K562 (cell line): ENCODE measurements at regions not wholly inside any gene's neighbourhood (a gene's known extent, or its start where the extent isn't known, plus 50 kb on each side); places are given as distances from the start of the nearest gene placed in this dataset.

Experiments used
- ATAC-seq: fragments of 200-7000 bp; cut with Tn5 transposase; 3 replicates; pipeline ENCODE4 v1.9.1; 2020; ENCODE audit warnings: moderate library complexity
- BruUV-seq: library from RNA; stranded (reverse); fragments of 400-500 nt; replicated peaks from 2 replicates; lab custom pipeline; 2021; lab: Mats Ljungman, UMichigan
- CTCF ChIA-PET: fragments of 300-600 bp; formaldehyde crosslinking; extraction: SDS; loops from one replicate; lab custom pipeline; 2021; ENCODE audit warnings: low intra/inter-chr PET ratio; lab: Yijun Ruan, JAX
- POLR2A ChIA-PET: fragments of 300-600, 350-650 bp; sonication (Branson Sonifier 250); formaldehyde crosslinking; extraction: SDS; loops from one replicate; lab custom pipeline; 2021; ENCODE audit warnings: antibody characterized with exemption, inconsistent platforms; lab: Yijun Ruan, JAX
- DNase-seq, 4 experiments: peaks; one replicate each; pipeline versions ENCODE4 v3.0.0 to v3.0.0-alpha.2; 2011 to 2018; ENCODE audit warnings: low spot score in 3 of 4, mixed read lengths in 3 of 4; ENCODE audit errors: extremely low read depth in 1 of 4
- FAIRE-seq: peaks from 2 replicates; lab custom pipeline; 2011; peaks lifted over from hg19 to GRCh38; lab: Jason Lieb, UNC
- H2AFZ ChIP-seq: 2 replicates; pipeline ENCODE4 v1.6.0; 2011; ENCODE audit warnings: low read depth, low read length, control low read depth, inconsistent platforms
- H3K27ac ChIP-seq: fragments of 200-600 bp; 3 replicates; pipeline ENCODE4 v1.8.0; 2011; ENCODE audit warnings: low read depth, mild to moderate bottlenecking, control low read depth, inconsistent platforms, low read length, moderate library complexity, mixed read lengths; ENCODE audit errors: extremely low read depth
- H3K27me3 ChIP-seq, 2 experiments: fragments of 300-600 bp in 1 of 2; 2 replicates in 1 of 2; 3 replicates in 1 of 2; pipeline versions ENCODE4 v1.6.0 to v1.8.0; 2011; ENCODE audit warnings: inconsistent platforms in 2 of 2, low read length in 2 of 2, mild to moderate bottlenecking in 1 of 2, mixed read lengths in 1 of 2, moderate library complexity in 1 of 2; ENCODE audit not compliant: control insufficient read depth in 2 of 2, insufficient read depth in 2 of 2
- H3K36me3 ChIP-seq: fragments of 300-600 bp; 3 replicates; pipeline ENCODE4 v1.8.0; 2011; ENCODE audit warnings: mild to moderate bottlenecking, low read length, inconsistent platforms; ENCODE audit not compliant: control insufficient read depth, insufficient read depth
- H3K4me1 ChIP-seq, 2 experiments: fragments of 200-600 bp in 1 of 2; replicated peaks in 1 of 2; 2 replicates in 1 of 2; 3 replicates in 1 of 2; pipeline versions ENCODE4 v1.5.1 to v1.8.0; 2011; ENCODE audit warnings: inconsistent platforms in 2 of 2, low read length in 2 of 2, mild to moderate bottlenecking in 1 of 2, mixed read lengths in 1 of 2, moderate library complexity in 1 of 2; ENCODE audit not compliant: control insufficient read depth in 2 of 2, insufficient read depth in 2 of 2
- H3K4me2 ChIP-seq: 2 replicates; pipeline ENCODE4 v1.6.1; 2011; ENCODE audit warnings: low read length, control low read depth, inconsistent platforms, mixed read lengths; ENCODE audit not compliant: insufficient read depth
- H3K4me3 ChIP-seq: fragments of 200-600 bp; sonication (generic), shearing (Covaris generic); 2 replicates; pipeline ENCODE4 v1.5.1; 2016; ENCODE audit warnings: control low read depth, inconsistent platforms
- H3K79me2 ChIP-seq: fragments of 200-600 bp; 3 replicates; pipeline ENCODE4 v1.8.0; 2011; ENCODE audit warnings: low read length, inconsistent platforms; ENCODE audit not compliant: control insufficient read depth, insufficient read depth
- H3K9ac ChIP-seq, 2 experiments: 2 replicates each; pipeline versions ENCODE4 v1.6.0 to v1.6.1; 2011; ENCODE audit warnings: low read depth in 2 of 2, low read length in 2 of 2, control low read depth in 1 of 2, inconsistent platforms in 1 of 2, mild to moderate bottlenecking in 1 of 2, mixed read lengths in 1 of 2; ENCODE audit not compliant: insufficient read depth in 1 of 2
- H3K9me1 ChIP-seq: one replicate; pipeline ENCODE4 v1.6.0; 2011; ENCODE audit warnings: inconsistent platforms, mild to moderate bottlenecking, low read length, moderate library complexity; ENCODE audit not compliant: control insufficient read depth, insufficient read depth
- H3K9me3 ChIP-seq: replicated peaks from 2 replicates; pipeline ENCODE4 v1.5.1; 2011; ENCODE audit warnings: low read depth, low read length, inconsistent platforms; ENCODE audit not compliant: control insufficient read depth, insufficient read depth
- H4K20me1 ChIP-seq: replicated peaks from 2 replicates; pipeline ENCODE4 v1.6.1; 2011; ENCODE audit warnings: low read length, inconsistent platforms, mixed read lengths; ENCODE audit not compliant: control insufficient read depth, insufficient read depth
- FIP1L1 ChIP-seq: fragments of 200-400 bp; formaldehyde crosslinking; IDR thresholded peaks from 2 replicates; pipeline ENCODE4 v1.6.1; 2018; ENCODE audit warnings: mild to moderate bottlenecking, low read depth, low read length; ENCODE audit not compliant: poor library complexity, severe bottlenecking
- NR0B1 ChIP-seq: fragments of 450-650 bp; IDR thresholded peaks from one replicate; pipeline ENCODE4 v1.6.1; 2018; ENCODE audit warnings: mild to moderate bottlenecking, moderate library complexity; ENCODE audit not compliant: partially characterized antibody
- REST ChIP-seq, 2 experiments: fragments of 450-650 bp; formaldehyde crosslinking in 1 of 2; IDR thresholded peaks; 2 replicates each; pipeline versions ENCODE4 v1.4.0 to v1.6.1; 2014 to 2020; ENCODE audit warnings: mild to moderate bottlenecking in 2 of 2, borderline replicate concordance in 1 of 2, low read depth in 1 of 2
- SRSF3 ChIP-seq: fragments of 200-400 bp; formaldehyde crosslinking; IDR thresholded peaks from 2 replicates; pipeline ENCODE4 v1.6.1; 2016; ENCODE audit warnings: mild to moderate bottlenecking, low read length, moderate library complexity; ENCODE audit not compliant: insufficient read depth
- ZBTB26 ChIP-seq: fragments of 450-650 bp; formaldehyde crosslinking; IDR thresholded peaks from 2 replicates; pipeline ENCODE4 v1.4.0; 2022; ENCODE audit warnings: missing genetic modification characterization
- ZFX ChIP-seq: sonication (generic); formaldehyde crosslinking; IDR thresholded peaks from 2 replicates; pipeline ENCODE4 v1.8.0; 2022; ENCODE audit warnings: mild to moderate bottlenecking, missing genetic modification reagents, moderate library complexity
- ZNF232 ChIP-seq: sonication (generic); formaldehyde crosslinking; IDR thresholded peaks from 2 replicates; pipeline ENCODE4 v1.8.0; 2022; ENCODE audit warnings: mild to moderate bottlenecking, missing genetic modification reagents
- WGBS: fragments of 100-300 bp; shearing (Covaris generic); methylation state at CpG from one replicate; pipeline ENCODE4 v1.1.6; 2016; ENCODE audit warnings: low coverage, mixed read lengths; ENCODE audit not compliant: insufficient coverage; ENCODE audit errors: missing lambda C conversion rate; 5-methylcytosine and 5-hydroxymethylcytosine counted together
- in situ Hi-C: fragments of 300-500 bp; cut with MboI; formaldehyde crosslinking; loops from 4 replicates; pipeline ENCODE4 v1.15.0; 2018; ENCODE audit warnings: inconsistent platforms, mixed read lengths
- intact Hi-C: fragments of 100-400 bp; cut with micrococcal nuclease; formaldehyde crosslinking; loops from 2 replicates; pipeline ENCODE4 v1.14.2; 2022
- TF ChIP-seq, protein P1 (sequence below), 2 experiments: fragments of 200-800 bp in 1 of 2; sonication (Bioruptor generic) in 1 of 2; sonication (generic) in 1 of 2; formaldehyde crosslinking in 1 of 2; IDR thresholded peaks in 1 of 2; conservative IDR thresholded peaks in 1 of 2; 2 replicates each; pipeline versions ENCODE4 v1.5.0 to v1.6.1; 2016 to 2020; ENCODE audit warnings: missing compliant biosample characterization in 1 of 2, missing genetic modification characterization in 1 of 2, missing genetic modification reagents in 1 of 2

- H3K27me3 ChIP-seq = peaks cover 0 to 11% of the 10 kb centered on the region in 2 experiments; a peak in 3 of 5 replicates
- POLR2A ChIA-PET = interaction anchor here (0.8 to 1.4 kb wide), 2 partner anchors 9 to 10 kb away, joined by 4 read pairs; no protein-coding TSS in a partner anchor
- H3K4me2 ChIP-seq = no peak overlapping the region
- BruUV-seq = no TSS peak
- CTCF ChIA-PET = interaction anchor here (0.6 kb wide), 1 partner anchor 277 kb away, joined by 3 read pairs; no protein-coding TSS in a partner anchor
- WGBS = 22% methylated on average over 2 of the region's 2 CpGs
- no peaks in the 10 kb centered on the region for H3K36me3 ChIP-seq
- no peak overlapping the region for H3K27ac ChIP-seq
- no peaks in the 10 kb centered on the region for H3K79me2 ChIP-seq
- ATAC-seq = peak; percentile 71; the same call in 2 of the 3 replicates
- intact Hi-C loops (loop anchor here (2.0 to 10.0 kb wide), 3 partner anchors 41 to 333 kb away; no protein-coding TSS in a partner anchor), in situ Hi-C loops (no loop called here)
- H3K4me3 ChIP-seq = no peak overlapping the region
- H4K20me1 ChIP-seq = no peaks in the 10 kb centered on the region
- H2AFZ ChIP-seq = peak overlapping the region; percentile 72
- no peak overlapping the region for H3K9ac ChIP-seq
- H3K9me1 ChIP-seq = no peaks in the 10 kb centered on the region
- H3K4me1 ChIP-seq = peaks cover 0 to 9% of the 10 kb centered on the region in 2 experiments; a peak in 4 of 5 replicates
- no peaks in the 10 kb centered on the region for H3K9me3 ChIP-seq
- FAIRE-seq = no peak
- no peak for DNase-seq
- TF ChIP-seq FIP1L1 (no peak), ZFX (no peak), NR0B1 (no peak), SRSF3 (no peak), REST (IDR thresholded peaks at IDR 0.05; ENCODE audit: borderline replicate concordance) (peak; percentile 6; the same call in 1 of the 2 replicates), REST (CRISPR knock-in tag; IDR thresholded peaks at IDR 0.05; ENCODE audit: low read depth) (no peak), ZBTB26 (CRISPR knock-in tag) (no peak), ZNF232 (CRISPR knock-in tag) (no peak)
- TF ChIP-seq, protein P1, sequence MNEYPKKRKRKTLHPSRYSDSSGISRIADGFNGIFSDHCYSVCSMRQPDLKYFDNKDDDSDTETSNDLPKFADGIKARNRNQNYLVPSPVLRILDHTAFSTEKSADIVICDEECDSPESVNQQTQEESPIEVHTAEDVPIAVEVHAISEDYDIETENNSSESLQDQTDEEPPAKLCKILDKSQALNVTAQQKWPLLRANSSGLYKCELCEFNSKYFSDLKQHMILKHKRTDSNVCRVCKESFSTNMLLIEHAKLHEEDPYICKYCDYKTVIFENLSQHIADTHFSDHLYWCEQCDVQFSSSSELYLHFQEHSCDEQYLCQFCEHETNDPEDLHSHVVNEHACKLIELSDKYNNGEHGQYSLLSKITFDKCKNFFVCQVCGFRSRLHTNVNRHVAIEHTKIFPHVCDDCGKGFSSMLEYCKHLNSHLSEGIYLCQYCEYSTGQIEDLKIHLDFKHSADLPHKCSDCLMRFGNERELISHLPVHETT (CRISPR knock-in tag; conservative IDR thresholded peaks at IDR 0.05 in 1 of 2, IDR thresholded peaks at IDR 0.05 in 1 of 2) = peak in 1 of 2 experiments; percentile 70; a peak in 2 of 4 replicates
These were observed 164.0 kb upstream of the PZP start for GRCh38 chr12:9372202-9372601.
